OCI-LY3 (cell line): ENCODE measurements at regions not wholly inside any gene's neighbourhood (a gene's known extent, or its start where the extent isn't known, plus 50 kb on each side); places are given as distances from the start of the nearest gene placed in this dataset.
"Not testable (repeated sequence)": the region's sequence is repeated elsewhere in the genome, so short reads cannot be mapped to it uniquely, and the experiment has no call there.

Source experiments
- H2AFZ ChIP-seq: fragments of 200-600, 300-600 bp; shearing (Covaris generic); 2 replicates; pipeline ENCODE4 v1.6.0; 2014; ENCODE audit warnings: antibody characterized with exemption, low read depth, low read length
- H3K27ac ChIP-seq: fragments of 200-600, 300-600 bp; sonication (generic); 2 replicates; pipeline ENCODE4 v1.5.1; 2014; ENCODE audit warnings: mild to moderate bottlenecking, low read length, moderate library complexity, mixed read lengths
- H3K27me3 ChIP-seq: fragments of 200-600, 300-600 bp; sonication (generic); 2 replicates; pipeline ENCODE4 v1.6.1; 2014; ENCODE audit warnings: low read depth, low read length, mixed read lengths
- H3K36me3 ChIP-seq: fragments of 200-600, 300-600 bp; sonication (generic); replicated peaks from 2 replicates; pipeline ENCODE3; 2014; ENCODE audit warnings: low read depth, low read length, mixed read lengths
- H3K4me1 ChIP-seq: fragments of 300-600, 200-600 bp; sonication (generic); 2 replicates; pipeline ENCODE4 v1.6.1; 2014; ENCODE audit warnings: low read length, mixed read lengths
- H3K4me2 ChIP-seq: fragments of 200-600, 300-600 bp; sonication (generic); 2 replicates; pipeline ENCODE4 v1.6.1; 2014; ENCODE audit warnings: low read length, mixed read lengths
- H3K4me3 ChIP-seq: fragments of 300-600, 200-600 bp; sonication (generic); 2 replicates; pipeline ENCODE4 v1.5.1; 2014; ENCODE audit warnings: antibody characterized with exemption, mild to moderate bottlenecking, low read length, moderate library complexity
- H3K79me2 ChIP-seq: fragments of 300-600, 200-600 bp; shearing (Covaris generic); 2 replicates; pipeline ENCODE4 v1.6.1; 2014; ENCODE audit warnings: mild to moderate bottlenecking, low read length, mixed read lengths
- H3K9ac ChIP-seq: fragments of 300-600, 200-600 bp; shearing (Covaris generic); 2 replicates; pipeline ENCODE4 v1.6.0; 2014; ENCODE audit warnings: mild to moderate bottlenecking, low read length, moderate library complexity
- H3K9me3 ChIP-seq: fragments of 200-600, 300-600 bp; shearing (Covaris generic); 2 replicates; pipeline ENCODE4 v1.6.1; 2014; ENCODE audit warnings: low read length, mixed read lengths; ENCODE audit not compliant: insufficient read depth
- H4K20me1 ChIP-seq: fragments of 200-600, 300-600 bp; sonication (generic); 2 replicates; pipeline ENCODE4 v1.6.1; 2016; ENCODE audit warnings: low read length, mixed read lengths; ENCODE audit not compliant: insufficient read depth
- EZH2phosphoT487 ChIP-seq: fragments of 200-600 bp; shearing (Covaris generic); IDR thresholded peaks from 2 replicates; pipeline ENCODE4 v1.6.1; 2018; ENCODE audit warnings: antibody characterized with exemption, mixed run types, low read depth
- TF ChIP-seq, protein P1 (sequence below): fragments of 200-600, 300-600 bp; sonication (generic); IDR thresholded peaks from 2 replicates; pipeline ENCODE4 v1.5.1; 2014; ENCODE audit warnings: antibody characterized with exemption, low read length, low read depth

DNA sequence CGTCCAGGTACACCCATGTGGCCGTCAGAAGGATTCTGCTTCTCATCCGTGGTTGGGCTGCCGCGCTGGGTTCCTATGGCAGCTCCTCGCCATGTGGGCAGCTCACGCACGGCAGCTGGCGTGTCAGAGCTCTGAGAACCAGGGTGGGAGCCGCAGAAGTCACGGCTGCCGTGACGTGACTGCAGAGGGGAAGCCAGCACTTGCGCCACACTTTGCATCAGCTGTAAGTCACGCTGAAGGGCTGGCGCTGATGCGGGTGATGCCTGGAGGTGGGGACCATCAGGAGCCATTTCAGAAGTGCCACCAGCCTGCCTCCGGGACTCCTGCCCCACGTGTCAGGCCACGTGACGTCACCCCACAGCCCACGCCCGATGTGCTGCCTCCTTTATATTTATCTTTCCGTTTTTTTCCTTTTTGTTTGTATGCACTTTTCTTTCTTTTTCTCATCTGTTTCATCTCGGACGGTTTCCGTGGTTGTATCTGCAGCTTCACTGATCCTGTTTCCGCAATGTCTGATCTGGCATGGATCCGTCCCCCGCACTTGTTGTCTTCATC lies 133.2 kb downstream of the IGLL1 start:
- H3K9ac ChIP-seq: no peak overlapping the region
- no peaks in the 10 kb centered on the region for H3K9me3 ChIP-seq
- H3K27me3 ChIP-seq: 0 out of 2 replicates have a peak, but pooled peaks cover 5% of the 10 kb centered on the region
- H3K79me2 ChIP-seq: no peaks in the 10 kb centered on the region
- TF ChIP-seq, protein P1, sequence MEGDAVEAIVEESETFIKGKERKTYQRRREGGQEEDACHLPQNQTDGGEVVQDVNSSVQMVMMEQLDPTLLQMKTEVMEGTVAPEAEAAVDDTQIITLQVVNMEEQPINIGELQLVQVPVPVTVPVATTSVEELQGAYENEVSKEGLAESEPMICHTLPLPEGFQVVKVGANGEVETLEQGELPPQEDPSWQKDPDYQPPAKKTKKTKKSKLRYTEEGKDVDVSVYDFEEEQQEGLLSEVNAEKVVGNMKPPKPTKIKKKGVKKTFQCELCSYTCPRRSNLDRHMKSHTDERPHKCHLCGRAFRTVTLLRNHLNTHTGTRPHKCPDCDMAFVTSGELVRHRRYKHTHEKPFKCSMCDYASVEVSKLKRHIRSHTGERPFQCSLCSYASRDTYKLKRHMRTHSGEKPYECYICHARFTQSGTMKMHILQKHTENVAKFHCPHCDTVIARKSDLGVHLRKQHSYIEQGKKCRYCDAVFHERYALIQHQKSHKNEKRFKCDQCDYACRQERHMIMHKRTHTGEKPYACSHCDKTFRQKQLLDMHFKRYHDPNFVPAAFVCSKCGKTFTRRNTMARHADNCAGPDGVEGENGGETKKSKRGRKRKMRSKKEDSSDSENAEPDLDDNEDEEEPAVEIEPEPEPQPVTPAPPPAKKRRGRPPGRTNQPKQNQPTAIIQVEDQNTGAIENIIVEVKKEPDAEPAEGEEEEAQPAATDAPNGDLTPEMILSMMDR: no peak
- TF ChIP-seq EZH2phosphoT487: no peak
- H4K20me1 ChIP-seq: no peaks in the 10 kb centered on the region
- H3K27ac ChIP-seq: no peak overlapping the region
- no peak overlapping the region for H3K4me3 ChIP-seq
- no peaks in the 10 kb centered on the region for H3K36me3 ChIP-seq
- H2AFZ ChIP-seq: no peak overlapping the region
- H3K4me1 ChIP-seq: no peaks in the 10 kb centered on the region
- no peak overlapping the region for H3K4me2 ChIP-seq

DNA sequence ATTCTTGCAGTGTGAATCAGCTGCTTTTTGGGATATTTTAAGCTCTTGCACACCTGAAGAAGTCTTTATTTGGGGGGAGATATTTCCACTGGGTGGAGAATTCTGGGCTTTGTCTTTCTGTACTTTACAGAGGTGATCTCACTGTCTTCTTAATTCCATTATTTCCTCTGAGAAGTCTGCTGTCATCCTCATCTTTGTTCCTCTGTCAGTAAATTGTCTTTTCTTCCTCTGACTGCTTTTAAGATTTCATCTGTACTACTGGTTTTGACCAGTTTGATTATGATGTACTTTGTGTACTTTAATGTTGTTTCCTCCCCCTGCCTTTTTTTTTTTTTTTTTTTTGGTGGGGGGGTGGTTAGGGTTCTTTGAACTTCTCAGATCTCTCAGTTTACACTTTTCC lies 133.9 kb downstream of the IGLL1 start:
- H3K79me2 ChIP-seq, H3K4me2 ChIP-seq, H4K20me1 ChIP-seq, H3K36me3 ChIP-seq, H3K9me3 ChIP-seq, H3K27me3 ChIP-seq, H3K4me3 ChIP-seq, H3K27ac ChIP-seq, H2AFZ ChIP-seq, H3K4me1 ChIP-seq, H3K9ac ChIP-seq: not testable (repeated sequence)

DNA sequence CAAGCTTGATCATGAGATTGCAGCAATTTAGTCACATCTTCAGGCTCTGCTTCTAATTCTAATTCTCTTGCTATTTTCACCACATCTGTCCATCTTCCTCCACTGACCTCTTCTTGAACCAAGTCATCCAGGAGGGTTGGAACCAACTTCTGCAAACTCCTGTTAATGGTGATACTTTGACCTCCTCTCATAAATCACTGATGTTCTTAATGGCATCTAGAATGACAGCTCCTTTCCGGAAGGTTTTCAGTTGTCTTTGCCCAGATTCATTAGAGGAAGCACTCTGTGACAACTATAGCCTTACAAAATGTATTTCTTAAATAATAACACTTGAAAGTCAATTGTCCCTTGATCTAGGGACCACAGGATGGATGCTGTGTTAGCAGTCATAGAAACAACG lies 136.2 kb downstream of the IGLL1 start:
- H3K4me3 ChIP-seq, H3K9me3 ChIP-seq, H3K4me1 ChIP-seq, H4K20me1 ChIP-seq, H3K27me3 ChIP-seq, H3K4me2 ChIP-seq, H3K36me3 ChIP-seq, H2AFZ ChIP-seq, H3K79me2 ChIP-seq, H3K9ac ChIP-seq, H3K27ac ChIP-seq: not testable (repeated sequence)

DNA sequence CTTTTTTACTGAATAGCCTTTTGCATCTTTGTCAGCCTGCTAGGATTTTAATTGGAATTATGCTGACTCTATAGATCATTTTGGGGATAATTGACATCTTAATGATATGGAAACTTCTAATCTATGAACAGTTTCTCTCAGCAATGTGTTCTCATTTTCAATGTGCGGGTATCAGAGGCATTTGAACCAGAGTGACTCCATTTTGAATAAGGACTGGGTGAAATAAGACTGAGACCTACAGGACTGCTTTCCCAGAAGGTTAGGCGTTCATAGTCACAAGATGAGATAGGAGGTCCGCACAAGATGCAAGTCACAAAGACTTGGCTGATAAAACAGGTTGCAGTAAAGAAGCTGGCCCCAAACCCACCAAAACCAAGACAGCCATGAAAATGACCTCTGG lies 140.5 kb downstream of the IGLL1 start:
- H4K20me1 ChIP-seq, H3K9me3 ChIP-seq, H3K27me3 ChIP-seq, H2AFZ ChIP-seq, H3K27ac ChIP-seq, H3K4me2 ChIP-seq, H3K4me1 ChIP-seq, H3K9ac ChIP-seq, H3K79me2 ChIP-seq, H3K4me3 ChIP-seq, H3K36me3 ChIP-seq: not testable (repeated sequence)

DNA sequence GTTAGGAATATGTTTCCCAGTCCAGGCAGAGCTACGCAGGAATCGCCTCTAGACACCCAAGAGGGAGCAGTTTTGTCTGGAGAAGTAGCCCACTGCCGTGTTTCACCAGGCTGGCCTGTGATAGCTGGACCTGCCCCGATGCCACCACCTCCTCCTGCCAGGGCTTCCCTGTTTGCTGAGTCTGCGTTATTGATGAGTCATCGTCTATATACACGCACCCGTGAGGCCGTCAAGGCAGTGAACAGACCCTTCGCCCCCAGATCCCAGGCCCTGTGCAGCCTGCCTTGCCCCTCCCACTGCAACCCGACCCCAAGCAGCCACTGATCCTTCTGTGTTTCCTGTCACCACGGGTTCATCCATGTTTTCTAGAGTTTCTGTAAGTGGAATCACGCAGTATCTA lies 141.9 kb downstream of the IGLL1 start:
- Histone ChIP-seq H3K4me2 (no peak overlapping the region), H3K4me1 (no peaks in the 10 kb centered on the region), H3K36me3 (no peaks in the 10 kb centered on the region), H3K9ac (no peak overlapping the region), H4K20me1 (no peaks in the 10 kb centered on the region), H3K79me2 (no peaks in the 10 kb centered on the region), H2AFZ (no peak overlapping the region), H3K9me3 (no peaks in the 10 kb centered on the region), H3K27me3 (0 out of 2 replicates have a peak, but pooled peaks cover 5% of the 10 kb centered on the region), H3K27ac (no peak overlapping the region), H3K4me3 (no peak overlapping the region)
- TF ChIP-seq EZH2phosphoT487: no peak
- TF ChIP-seq, protein P1: no peak
